HepG2 (cell line): ENCODE measurements at regions not wholly inside any gene's neighbourhood (a gene's known extent, or its start where the extent isn't known, plus 50 kb on each side); places are given as distances from the start of the nearest gene placed in this dataset.

Source experiments
- ATAC-seq: fragments of 200-7000 bp; cut with Tn5 transposase; 3 replicates; pipeline ENCODE4 v1.9.1; 2020; ENCODE audit warnings: mild to moderate bottlenecking, moderate library complexity
- BruUV-seq: library from RNA; stranded (reverse); fragments of 400-500 nt; replicated peaks from 2 replicates; lab custom pipeline; 2021; lab: Mats Ljungman, UMichigan
- CTCF ChIA-PET: fragments of 300-600 bp; formaldehyde crosslinking; extraction: SDS; loops from one replicate; lab custom pipeline; 2021; ENCODE audit warnings: low total read pairs, inconsistent platforms, low intra/inter-chr PET ratio; lab: Yijun Ruan, JAX
- POLR2A ChIA-PET: fragments of 350-600 bp; sonication (Branson Sonifier 250); formaldehyde crosslinking; loops from one replicate; lab custom pipeline; 2020; ENCODE audit warnings: antibody characterized with exemption, inconsistent platforms; lab: Yijun Ruan, JAX
- DNase-seq: peaks from one replicate; pipeline ENCODE4 v3.0.0-alpha.2; 2015; ENCODE audit warnings: low spot score
- FAIRE-seq: peaks from 3 replicates; lab custom pipeline; 2011; peaks lifted over from hg19 to GRCh38; lab: Jason Lieb, UNC
- H2AFZ ChIP-seq: one replicate; pipeline ENCODE4 v1.6.1; 2011; ENCODE audit warnings: low read length, inconsistent platforms
- H3K27ac ChIP-seq: fragments of 300-600 bp; 3 replicates; pipeline ENCODE4 v1.8.0; 2011; ENCODE audit warnings: mixed run types, mild to moderate bottlenecking, mixed read lengths, low read length, inconsistent platforms; ENCODE audit not compliant: insufficient read depth; ENCODE audit errors: extremely low read length
- H3K27me3 ChIP-seq, 2 experiments: fragments of 200-600 bp in 1 of 2; 2 replicates in 1 of 2; 3 replicates in 1 of 2; pipeline versions ENCODE4 v1.6.0 to v1.8.0; 2011; ENCODE audit warnings: low read length in 2 of 2, mild to moderate bottlenecking in 2 of 2, moderate library complexity in 2 of 2, inconsistent platforms in 1 of 2; ENCODE audit not compliant: insufficient read depth in 2 of 2, control insufficient read depth in 1 of 2
- H3K36me3 ChIP-seq, 2 experiments: fragments of 200-600 bp in 1 of 2; replicated peaks in 1 of 2; 2 replicates in 1 of 2; 3 replicates in 1 of 2; pipeline versions ENCODE4 v1.5.1 to v1.8.0; 2011; ENCODE audit warnings: low read length in 2 of 2, inconsistent platforms in 1 of 2; ENCODE audit not compliant: insufficient read depth in 2 of 2, control insufficient read depth in 1 of 2
- H3K4me1 ChIP-seq: 2 replicates; pipeline ENCODE4 v1.5.1; 2012; ENCODE audit warnings: low read length, inconsistent platforms; ENCODE audit not compliant: insufficient read depth
- H3K4me2 ChIP-seq: 2 replicates; pipeline ENCODE4 v1.6.0; 2011; ENCODE audit warnings: low read depth, low read length, inconsistent platforms
- H3K4me3 ChIP-seq, 3 experiments: fragments of 200-600 bp in 1 of 3; sonication (generic), shearing (Covaris generic) in 1 of 3; replicated peaks in 1 of 3; 2 replicates each; pipeline ENCODE4 v1.5.1; 2011 to 2016; ENCODE audit warnings: low read length in 3 of 3, inconsistent platforms in 2 of 3, low read depth in 2 of 3, mild to moderate bottlenecking in 2 of 3, control low read depth in 1 of 3, mixed read lengths in 1 of 3; ENCODE audit not compliant: insufficient read depth in 1 of 3
- H3K79me2 ChIP-seq: one replicate; pipeline ENCODE4 v1.6.1; 2011; ENCODE audit warnings: low read length, inconsistent platforms; ENCODE audit not compliant: insufficient read depth
- H3K9ac ChIP-seq: 2 replicates; pipeline ENCODE4 v1.6.0; 2011; ENCODE audit warnings: mild to moderate bottlenecking, low read depth, low read length, inconsistent platforms; ENCODE audit not compliant: insufficient read depth
- H3K9me3 ChIP-seq: 2 replicates; pipeline ENCODE4 v1.5.1; 2012; ENCODE audit warnings: mild to moderate bottlenecking, low read length
- H4K20me1 ChIP-seq: 2 replicates; pipeline ENCODE4 v1.6.0; 2011; ENCODE audit warnings: inconsistent platforms, mild to moderate bottlenecking, low read length, moderate library complexity; ENCODE audit not compliant: insufficient read depth
- EP300 ChIP-seq, 3 experiments: sonication (generic) in 1 of 3; formaldehyde crosslinking in 1 of 3; IDR thresholded peaks; 2 replicates each; pipeline versions ENCODE4 v1.5.1 to v1.6.1; 2011 to 2020; ENCODE audit warnings: low read depth in 2 of 3, low read length in 2 of 3, borderline replicate concordance in 1 of 3, improper control_type of control experiment in 1 of 3, mild to moderate bottlenecking in 1 of 3, missing genetic modification reagents in 1 of 3, moderate library complexity in 1 of 3
- RXRA ChIP-seq: sonication (generic); formaldehyde crosslinking; IDR thresholded peaks from 2 replicates; pipeline ENCODE4 v1.5.1; 2020; ENCODE audit warnings: missing genetic modification reagents
- ZNF556 ChIP-seq: sonication (generic); formaldehyde crosslinking; IDR thresholded peaks from 2 replicates; pipeline ENCODE4 v1.4.0; 2020; ENCODE audit warnings: mild to moderate bottlenecking, missing genetic modification reagents, borderline replicate concordance
- ZNF614 ChIP-seq: IDR thresholded peaks from 2 replicates; pipeline ENCODE4 v1.6.1; 2018; ENCODE audit warnings: missing biosample characterization, missing genetic modification reagents, inconsistent platforms, borderline replicate concordance
- WGBS: methylation state at CpG from one replicate; pipeline ENCODE4 v1.1.6; 2017; ENCODE audit warnings: low lambda C conversion rate; 5-methylcytosine and 5-hydroxymethylcytosine counted together
- in situ Hi-C: cut with HindIII; loops from 2 replicates; pipeline ENCODE4 v1.10.0; 2017; ENCODE audit warnings: low pct_unique_long_range_greater_than_20kb; ENCODE audit not compliant: extremely low pct_ligation_motif_present
- intact Hi-C: fragments of 100-400 bp; cut with micrococcal nuclease; formaldehyde crosslinking; loops from one replicate; pipeline ENCODE4 v1.10.0; 2022; ENCODE audit not compliant: unreplicated experiment
- TF ChIP-seq, protein P1 (sequence below): sonication (generic); formaldehyde crosslinking; IDR thresholded peaks from 2 replicates; pipeline ENCODE4 v1.5.0; 2020; ENCODE audit warnings: missing genetic modification reagents
- TF ChIP-seq, protein P2 (sequence below): sonication (generic); formaldehyde crosslinking; IDR thresholded peaks from 2 replicates; pipeline ENCODE4 v1.4.0; 2020; ENCODE audit warnings: mild to moderate bottlenecking, missing genetic modification reagents, borderline replicate concordance
- TF ChIP-seq, protein P3 (sequence below): sonication (generic); formaldehyde crosslinking; IDR thresholded peaks from 2 replicates; pipeline ENCODE4 v1.4.0; 2020; ENCODE audit warnings: mild to moderate bottlenecking, low read depth, missing genetic modification reagents
- TF ChIP-seq, protein P4 (sequence below): sonication (generic); formaldehyde crosslinking; IDR thresholded peaks from 2 replicates; pipeline ENCODE4 v1.5.0; 2020; ENCODE audit warnings: mild to moderate bottlenecking, missing genetic modification reagents, moderate library complexity

DNA sequence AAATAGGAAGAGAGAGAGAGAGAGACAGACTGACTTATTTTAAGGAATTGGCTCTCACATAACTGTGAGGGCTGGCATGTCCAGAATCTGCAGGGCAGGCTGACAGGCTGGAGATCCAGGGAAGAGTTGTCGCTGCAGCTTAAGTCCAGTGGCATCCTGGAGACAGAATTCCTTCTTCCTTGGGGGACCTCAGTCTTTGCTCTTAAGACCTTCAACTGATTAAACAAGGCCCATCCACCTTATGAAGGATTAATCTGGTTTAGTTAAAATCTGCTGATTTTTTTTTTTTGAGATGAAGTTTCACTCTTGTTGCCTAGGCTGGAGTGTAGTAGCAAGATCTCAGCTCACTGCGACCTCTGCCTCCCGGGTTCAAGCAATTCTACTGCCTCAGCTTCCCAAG lies 128.0 kb upstream of the ALDH1A3 start:
- TF ChIP-seq EP300 (IDR thresholded peaks at IDR 0.05; ENCODE audit: low read depth in 2 of 2, low read length in 2 of 2), result no peak
- TF ChIP-seq EP300 (CRISPR knock-in tag; IDR thresholded peaks at IDR 0.05; ENCODE audit: borderline replicate concordance), result no peak
- TF ChIP-seq, protein P1, sequence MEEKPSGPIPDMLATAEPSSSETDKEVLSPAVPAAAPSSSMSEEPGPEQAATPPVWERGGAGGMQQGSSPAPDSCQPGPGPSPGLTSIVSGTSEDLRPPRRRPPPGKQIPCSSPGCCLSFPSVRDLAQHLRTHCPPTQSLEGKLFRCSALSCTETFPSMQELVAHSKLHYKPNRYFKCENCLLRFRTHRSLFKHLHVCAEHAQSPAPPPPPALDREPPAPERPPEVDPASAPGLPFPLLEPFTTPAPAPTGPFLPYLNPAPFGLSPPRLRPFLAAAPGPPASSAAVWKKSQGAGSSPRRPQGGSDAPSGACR (CRISPR knock-in tag), result no peak
- no peak for TF ChIP-seq ZNF614 (CRISPR knock-in tag)
- TF ChIP-seq, protein P2, sequence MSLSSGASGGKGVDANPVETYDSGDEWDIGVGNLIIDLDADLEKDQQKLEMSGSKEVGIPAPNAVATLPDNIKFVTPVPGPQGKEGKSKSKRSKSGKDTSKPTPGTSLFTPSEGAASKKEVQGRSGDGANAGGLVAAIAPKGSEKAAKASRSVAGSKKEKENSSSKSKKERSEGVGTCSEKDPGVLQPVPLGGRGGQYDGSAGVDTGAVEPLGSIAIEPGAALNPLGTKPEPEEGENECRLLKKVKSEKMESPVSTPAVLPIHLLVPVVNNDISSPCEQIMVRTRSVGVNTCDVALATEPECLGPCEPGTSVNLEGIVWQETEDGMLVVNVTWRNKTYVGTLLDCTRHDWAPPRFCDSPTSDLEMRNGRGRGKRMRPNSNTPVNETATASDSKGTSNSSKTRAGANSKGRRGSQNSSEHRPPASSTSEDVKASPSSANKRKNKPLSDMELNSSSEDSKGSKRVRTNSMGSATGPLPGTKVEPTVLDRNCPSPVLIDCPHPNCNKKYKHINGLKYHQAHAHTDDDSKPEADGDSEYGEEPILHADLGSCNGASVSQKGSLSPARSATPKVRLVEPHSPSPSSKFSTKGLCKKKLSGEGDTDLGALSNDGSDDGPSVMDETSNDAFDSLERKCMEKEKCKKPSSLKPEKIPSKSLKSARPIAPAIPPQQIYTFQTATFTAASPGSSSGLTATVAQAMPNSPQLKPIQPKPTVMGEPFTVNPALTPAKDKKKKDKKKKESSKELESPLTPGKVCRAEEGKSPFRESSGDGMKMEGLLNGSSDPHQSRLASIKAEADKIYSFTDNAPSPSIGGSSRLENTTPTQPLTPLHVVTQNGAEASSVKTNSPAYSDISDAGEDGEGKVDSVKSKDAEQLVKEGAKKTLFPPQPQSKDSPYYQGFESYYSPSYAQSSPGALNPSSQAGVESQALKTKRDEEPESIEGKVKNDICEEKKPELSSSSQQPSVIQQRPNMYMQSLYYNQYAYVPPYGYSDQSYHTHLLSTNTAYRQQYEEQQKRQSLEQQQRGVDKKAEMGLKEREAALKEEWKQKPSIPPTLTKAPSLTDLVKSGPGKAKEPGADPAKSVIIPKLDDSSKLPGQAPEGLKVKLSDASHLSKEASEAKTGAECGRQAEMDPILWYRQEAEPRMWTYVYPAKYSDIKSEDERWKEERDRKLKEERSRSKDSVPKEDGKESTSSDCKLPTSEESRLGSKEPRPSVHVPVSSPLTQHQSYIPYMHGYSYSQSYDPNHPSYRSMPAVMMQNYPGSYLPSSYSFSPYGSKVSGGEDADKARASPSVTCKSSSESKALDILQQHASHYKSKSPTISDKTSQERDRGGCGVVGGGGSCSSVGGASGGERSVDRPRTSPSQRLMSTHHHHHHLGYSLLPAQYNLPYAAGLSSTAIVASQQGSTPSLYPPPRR, result no peak
- TF ChIP-seq, protein P3, sequence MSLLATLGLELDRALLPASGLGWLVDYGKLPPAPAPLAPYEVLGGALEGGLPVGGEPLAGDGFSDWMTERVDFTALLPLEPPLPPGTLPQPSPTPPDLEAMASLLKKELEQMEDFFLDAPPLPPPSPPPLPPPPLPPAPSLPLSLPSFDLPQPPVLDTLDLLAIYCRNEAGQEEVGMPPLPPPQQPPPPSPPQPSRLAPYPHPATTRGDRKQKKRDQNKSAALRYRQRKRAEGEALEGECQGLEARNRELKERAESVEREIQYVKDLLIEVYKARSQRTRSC (CRISPR knock-in tag), result no peak
- no peak for TF ChIP-seq ZNF556 (CRISPR knock-in tag)
- TF ChIP-seq, protein P4, sequence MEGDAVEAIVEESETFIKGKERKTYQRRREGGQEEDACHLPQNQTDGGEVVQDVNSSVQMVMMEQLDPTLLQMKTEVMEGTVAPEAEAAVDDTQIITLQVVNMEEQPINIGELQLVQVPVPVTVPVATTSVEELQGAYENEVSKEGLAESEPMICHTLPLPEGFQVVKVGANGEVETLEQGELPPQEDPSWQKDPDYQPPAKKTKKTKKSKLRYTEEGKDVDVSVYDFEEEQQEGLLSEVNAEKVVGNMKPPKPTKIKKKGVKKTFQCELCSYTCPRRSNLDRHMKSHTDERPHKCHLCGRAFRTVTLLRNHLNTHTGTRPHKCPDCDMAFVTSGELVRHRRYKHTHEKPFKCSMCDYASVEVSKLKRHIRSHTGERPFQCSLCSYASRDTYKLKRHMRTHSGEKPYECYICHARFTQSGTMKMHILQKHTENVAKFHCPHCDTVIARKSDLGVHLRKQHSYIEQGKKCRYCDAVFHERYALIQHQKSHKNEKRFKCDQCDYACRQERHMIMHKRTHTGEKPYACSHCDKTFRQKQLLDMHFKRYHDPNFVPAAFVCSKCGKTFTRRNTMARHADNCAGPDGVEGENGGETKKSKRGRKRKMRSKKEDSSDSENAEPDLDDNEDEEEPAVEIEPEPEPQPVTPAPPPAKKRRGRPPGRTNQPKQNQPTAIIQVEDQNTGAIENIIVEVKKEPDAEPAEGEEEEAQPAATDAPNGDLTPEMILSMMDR, result no peak
- no peak for TF ChIP-seq RXRA (CRISPR knock-in tag)
- TF ChIP-seq, all 625 proteins: peak for 0
- Histone ChIP-seq H3K27ac (no peak overlapping the region), H3K9me3 (no peaks in the 10 kb centered on the region), H3K79me2 (no peaks in the 10 kb centered on the region), H4K20me1 (no peaks in the 10 kb centered on the region), H2AFZ (no peak overlapping the region), H3K36me3 (no peaks in the 10 kb centered on the region), H3K4me1 (no peaks in the 10 kb centered on the region), H3K4me2 (no peak overlapping the region), H3K9ac (no peak overlapping the region), H3K4me3 (no peak overlapping the region), H3K27me3 (no peaks in the 10 kb centered on the region)
- in situ Hi-C loops (no loop called here), intact Hi-C loops (no loop called here)
- no peak for ATAC-seq
- DNase-seq, result no peak
- no TSS peak for BruUV-seq
- no peak for FAIRE-seq
- ChIA-PET POLR2A (no interaction called here), CTCF (no interaction called here)
- 42% methylated on average over 3 of the region's 3 CpGs for WGBS
